AG04450 (cell line): ENCODE measurements at regions not wholly inside any gene's neighbourhood (a gene's known extent, or its start where the extent isn't known, plus 50 kb on each side); places are given as distances from the start of the nearest gene placed in this dataset.

ENCODE experiments used
- CTCF ChIA-PET: fragments of 300-600, 350-600 bp; formaldehyde crosslinking; extraction: SDS; loops from one replicate; lab custom pipeline; 2022; ENCODE audit warnings: antibody characterized with exemption, inconsistent platforms; lab: Charles Lee
- POLR2A ChIA-PET: fragments of 350-600 bp; formaldehyde crosslinking; extraction: SDS; loops from one replicate; lab custom pipeline; 2021; ENCODE audit warnings: antibody characterized with exemption, inconsistent platforms; lab: Yijun Ruan, JAX
- DNase-seq: peaks from one replicate; pipeline ENCODE4 v3.0.0-alpha.2; 2011; ENCODE audit warnings: low read depth, low spot score
- H3K27ac ChIP-seq: one replicate; pipeline ENCODE4 v1.5.1; 2012; ENCODE audit warnings: low read depth, low read length, control low read depth
- H3K27me3 ChIP-seq: one replicate; pipeline ENCODE4 v1.6.0; 2012; ENCODE audit warnings: low read length; ENCODE audit not compliant: control insufficient read depth, insufficient read depth
- H3K4me3 ChIP-seq: 2 replicates; pipeline ENCODE4 v1.5.1; 2011; ENCODE audit warnings: mild to moderate bottlenecking, low read depth, low read length, control low read depth
- H3K9me3 ChIP-seq: 2 replicates; pipeline ENCODE4 v1.5.1; 2012; ENCODE audit warnings: low read length; ENCODE audit not compliant: control insufficient read depth, insufficient read depth
- CTCF ChIP-seq: IDR thresholded peaks from 2 replicates; pipeline ENCODE4 v1.5.1; 2011; ENCODE audit warnings: low read depth, low read length, control low read depth, inconsistent platforms

- CTCF ChIA-PET: no interaction called here
- no peak for DNase-seq
- POLR2A ChIA-PET: no interaction called here
- Histone ChIP-seq H3K27me3 (no peaks in the 10 kb centered on the region), H3K27ac (no peak overlapping the region), H3K9me3 (peaks cover 100% of the 10 kb centered on the region), H3K4me3 (no peak overlapping the region)
- no peak for TF ChIP-seq CTCF
Observed at GRCh38 chr12:34341362-34341733, 319.1 kb downstream of the ALG10 start.

GRCh38 chr12:34342048-34342447, 319.8 kb downstream of the ALG10 start:
- Histone ChIP-seq H3K4me3 (no peak overlapping the region), H3K27me3 (no peaks in the 10 kb centered on the region), H3K9me3 (peaks cover 100% of the 10 kb centered on the region), H3K27ac (no peak overlapping the region)
- POLR2A ChIA-PET: no interaction called here
- DNase-seq: no peak
- CTCF ChIA-PET: no interaction called here
- TF ChIP-seq CTCF: no peak

GRCh38 chr12:34343345-34343744, 321.0 kb downstream of the ALG10 start:
- POLR2A ChIA-PET: no interaction called here
- no peak overlapping the region for H3K4me3 ChIP-seq

GRCh38 chr12:34343766-34344165, 321.5 kb downstream of the ALG10 start:
- no peaks in the 10 kb centered on the region for H3K27me3 ChIP-seq
- no peak overlapping the region for H3K4me3 ChIP-seq
- TF ChIP-seq CTCF: no peak
- ChIA-PET CTCF (no interaction called here), POLR2A (no interaction called here)
- no peak for DNase-seq
- H3K9me3 ChIP-seq: peaks cover 100% of the 10 kb centered on the region
- no peak overlapping the region for H3K27ac ChIP-seq

More at GRCh38 chr12:34343345-34343744, 321.0 kb downstream of the ALG10 start:
- TF ChIP-seq CTCF: no peak
- H3K27ac ChIP-seq: no peak overlapping the region
- no peaks in the 10 kb centered on the region for H3K27me3 ChIP-seq
- CTCF ChIA-PET: no interaction called here
- peaks cover 100% of the 10 kb centered on the region for H3K9me3 ChIP-seq
- no peak for DNase-seq

GRCh38 chr12:34344851-34345522, 322.7 kb downstream of the ALG10 start:
- CTCF ChIA-PET: no interaction called here
- no peaks in the 10 kb centered on the region for H3K27me3 ChIP-seq
- no peak overlapping the region for H3K4me3 ChIP-seq
- H3K27ac ChIP-seq: no peak overlapping the region
- POLR2A ChIA-PET: no interaction called here
- H3K9me3 ChIP-seq: peaks cover 100% of the 10 kb centered on the region
- no peak for TF ChIP-seq CTCF
- DNase-seq: no peak
